Activated CD4-positive, alpha-beta T cell treated with anti-CD3 and anti-CD28 coated beads for 36 hours (primary cell): ENCODE measurements at regions not wholly inside any gene's neighbourhood (a gene's known extent, or its start where the extent isn't known, plus 50 kb on each side); places are given as distances from the start of the nearest gene placed in this dataset.

Source experiments
- ATAC-seq: fragments of 200-7000 bp; cut with Tn5 transposase; one replicate; pipeline ENCODE4 v1.10.0; 2021; ENCODE audit warnings: mild to moderate bottlenecking, moderate library complexity
- CTCF ChIA-PET: fragments of 350-600 bp; sonication (Branson Sonifier 250); formaldehyde crosslinking; loops from one replicate; lab custom pipeline; 2021; ENCODE audit warnings: antibody characterized with exemption; lab: Charles Lee
- POLR2A ChIA-PET: fragments of 350-600 bp; sonication (Branson Sonifier 250); formaldehyde crosslinking; loops from one replicate; lab custom pipeline; 2021; ENCODE audit warnings: antibody characterized with exemption, inconsistent platforms; lab: Charles Lee
- DNase-seq: peaks from one replicate; pipeline ENCODE4 v3.0.0-alpha.2; 2020
- H3K27ac Mint-ChIP-seq: one replicate; pipeline ENCODE4 v1.8.0; 2021; ENCODE audit warnings: mixed read lengths
- H3K27me3 Mint-ChIP-seq: one replicate; pipeline ENCODE4 v1.8.0; 2021; ENCODE audit warnings: mixed read lengths
- H3K36me3 Mint-ChIP-seq: one replicate; pipeline ENCODE4 v1.8.0; 2021; ENCODE audit warnings: low read depth, mixed read lengths
- H3K4me1 Mint-ChIP-seq: one replicate; pipeline ENCODE4 v1.8.0; 2021; ENCODE audit warnings: mixed read lengths
- H3K4me3 Mint-ChIP-seq: one replicate; pipeline ENCODE4 v1.8.0; 2021; ENCODE audit warnings: mild to moderate bottlenecking, moderate library complexity, mixed read lengths
- H3K9me3 Mint-ChIP-seq: one replicate; pipeline ENCODE4 v1.8.0; 2021; ENCODE audit warnings: low read depth, mixed read lengths
- intact Hi-C, 2 experiments: fragments of 100-400 bp; cut with DNase I in 1 of 2; cut with micrococcal nuclease in 1 of 2; formaldehyde crosslinking; loops; one replicate each; pipeline versions ENCODE4 v1.14.2 to v1.15.1; 2022 to 2024; cut with DNase I, micrococcal nuclease

GRCh38 chr1:30343562-30343961 lies 379.8 kb downstream of the MATN1 start:
- Mint-ChIP-seq H3K4me3 (no peak overlapping the region), H3K27me3 (peaks cover 23% of the 10 kb centered on the region), H3K27ac (no peak overlapping the region), H3K4me1 (no peaks in the 10 kb centered on the region), H3K9me3 (peaks cover 6% of the 10 kb centered on the region), H3K36me3 (no peaks in the 10 kb centered on the region)
- CTCF ChIA-PET, result interaction anchor here (1.2 kb wide), 1 partner anchor 36 kb away, joined by 3 read pairs; no protein-coding TSS in a partner anchor
- ATAC-seq, result no peak
- intact Hi-C loops, result no loop called here
- POLR2A ChIA-PET, result no interaction called here
- no peak for DNase-seq

GRCh38 chr1:30342535-30343141 lies 380.7 kb downstream of the MATN1 start:
- Mint-ChIP-seq H3K27me3 (peaks cover 22% of the 10 kb centered on the region), H3K9me3 (peaks cover 1% of the 10 kb centered on the region), H3K4me1 (no peaks in the 10 kb centered on the region), H3K4me3 (no peak overlapping the region), H3K36me3 (no peaks in the 10 kb centered on the region), H3K27ac (no peak overlapping the region)
- no peak for ATAC-seq
- intact Hi-C loops, result no loop called here
- no peak for DNase-seq
- CTCF ChIA-PET, result interaction anchor here (1.2 kb wide), 1 partner anchor 37 kb away, joined by 3 read pairs; no protein-coding TSS in a partner anchor
- POLR2A ChIA-PET, result no interaction called here

- ChIA-PET POLR2A (no interaction called here), CTCF (no interaction called here)
- Mint-ChIP-seq H3K4me1 (no peaks in the 10 kb centered on the region), H3K9me3 (no peaks in the 10 kb centered on the region), H3K27me3 (peaks cover 17% of the 10 kb centered on the region), H3K36me3 (no peaks in the 10 kb centered on the region), H3K4me3 (no peak overlapping the region), H3K27ac (no peak overlapping the region)
- DNase-seq, result no peak
- intact Hi-C loops, result no loop called here
- no peak for ATAC-seq
Observed at GRCh38 chr1:30340934-30341333, 382.5 kb downstream of the MATN1 start.

- Mint-ChIP-seq H3K27me3 (peaks cover 16% of the 10 kb centered on the region), H3K4me1 (no peaks in the 10 kb centered on the region), H3K27ac (no peak overlapping the region), H3K4me3 (no peak overlapping the region), H3K36me3 (no peaks in the 10 kb centered on the region), H3K9me3 (no peaks in the 10 kb centered on the region)
- DNase-seq, result no peak
- intact Hi-C loops, result no loop called here
- no peak for ATAC-seq
- ChIA-PET POLR2A (no interaction called here), CTCF (no interaction called here)
Observed at GRCh38 chr1:30339866-30340265, 383.5 kb downstream of the MATN1 start.

- no peaks in the 10 kb centered on the region for H3K9me3 Mint-ChIP-seq
- DNase-seq (no peak), ATAC-seq (no peak)
- CTCF ChIA-PET, result no interaction called here
- H3K36me3 Mint-ChIP-seq, result no peaks in the 10 kb centered on the region
- H3K4me1 Mint-ChIP-seq, result no peaks in the 10 kb centered on the region
- intact Hi-C loops, result no loop called here
- peaks cover 13% of the 10 kb centered on the region for H3K27me3 Mint-ChIP-seq
- H3K27ac Mint-ChIP-seq, result no peak overlapping the region
- H3K4me3 Mint-ChIP-seq, result no peak overlapping the region
- POLR2A ChIA-PET, result no interaction called here
Observed at GRCh38 chr1:30338765-30339164, 384.6 kb downstream of the MATN1 start.

GRCh38 chr1:30337324-30337620 lies 386.1 kb downstream of the MATN1 start:
- ATAC-seq (no peak), DNase-seq (no peak)
- H3K27ac Mint-ChIP-seq, result no peak overlapping the region
- intact Hi-C loops, result no loop called here
- CTCF ChIA-PET, result interaction anchor here (0.7 kb wide), 1 partner anchor 729 kb away, joined by 3 read pairs; no protein-coding TSS in a partner anchor
- no peaks in the 10 kb centered on the region for H3K36me3 Mint-ChIP-seq
- no peak overlapping the region for H3K4me3 Mint-ChIP-seq
- no peaks in the 10 kb centered on the region for H3K4me1 Mint-ChIP-seq
- POLR2A ChIA-PET, result no interaction called here
- H3K27me3 Mint-ChIP-seq, result peaks cover 8% of the 10 kb centered on the region
- H3K9me3 Mint-ChIP-seq, result no peaks in the 10 kb centered on the region

GRCh38 chr1:30336550-30337323 lies 386.6 kb downstream of the MATN1 start:
- Mint-ChIP-seq H3K36me3 (no peaks in the 10 kb centered on the region), H3K9me3 (no peaks in the 10 kb centered on the region), H3K27ac (no peak overlapping the region), H3K4me3 (no peak overlapping the region), H3K27me3 (peaks cover 8% of the 10 kb centered on the region), H3K4me1 (no peaks in the 10 kb centered on the region)
- ATAC-seq, result no peak
- no peak for DNase-seq
- intact Hi-C loops, result no loop called here
- CTCF ChIA-PET, result no interaction called here
- POLR2A ChIA-PET, result no interaction called here

- H3K27ac Mint-ChIP-seq, result no peak overlapping the region
- no peaks in the 10 kb centered on the region for H3K4me1 Mint-ChIP-seq
- H3K4me3 Mint-ChIP-seq, result no peak overlapping the region
- peaks cover 6% of the 10 kb centered on the region for H3K27me3 Mint-ChIP-seq
- H3K36me3 Mint-ChIP-seq, result no peaks in the 10 kb centered on the region
- ChIA-PET CTCF (no interaction called here), POLR2A (no interaction called here)
- no peaks in the 10 kb centered on the region for H3K9me3 Mint-ChIP-seq
- ATAC-seq (no peak), DNase-seq (no peak)
- intact Hi-C loops, result no loop called here
Observed at GRCh38 chr1:30335997-30336390, 387.4 kb downstream of the MATN1 start.

- Mint-ChIP-seq H3K4me3 (no peak overlapping the region), H3K36me3 (no peaks in the 10 kb centered on the region), H3K27ac (no peak overlapping the region), H3K27me3 (peaks cover 4% of the 10 kb centered on the region), H3K4me1 (no peaks in the 10 kb centered on the region), H3K9me3 (no peaks in the 10 kb centered on the region)
- CTCF ChIA-PET, result interaction anchor here (0.6 kb wide), 1 partner anchor 345 kb away, joined by 3 read pairs; no protein-coding TSS in a partner anchor
- POLR2A ChIA-PET, result no interaction called here
- ATAC-seq, result no peak
- intact Hi-C loops, result no loop called here
- DNase-seq, result no peak
Observed at GRCh38 chr1:30335389-30335996, 387.9 kb downstream of the MATN1 start.

- intact Hi-C loops, result no loop called here
- CTCF ChIA-PET, result no interaction called here
- H3K4me3 Mint-ChIP-seq, result no peak overlapping the region
Observed at GRCh38 chr1:30334767-30335166, 388.6 kb downstream of the MATN1 start.

GRCh38 chr1:30332116-30333094 lies 391.0 kb downstream of the MATN1 start:
- Mint-ChIP-seq H3K36me3 (no peaks in the 10 kb centered on the region), H3K27me3 (peaks cover 1% of the 10 kb centered on the region), H3K4me3 (no peak overlapping the region), H3K27ac (no peak overlapping the region), H3K9me3 (no peaks in the 10 kb centered on the region), H3K4me1 (no peaks in the 10 kb centered on the region)
- intact Hi-C loops, result no loop called here
- ATAC-seq (no peak), DNase-seq (no peak)
- CTCF ChIA-PET, result no interaction called here
- POLR2A ChIA-PET, result no interaction called here

More at GRCh38 chr1:30334767-30335166, 388.6 kb downstream of the MATN1 start:
- DNase-seq, result no peak
- ATAC-seq, result no peak
- POLR2A ChIA-PET, result no interaction called here
- H3K9me3 Mint-ChIP-seq, result no peaks in the 10 kb centered on the region
- no peak overlapping the region for H3K27ac Mint-ChIP-seq
- H3K27me3 Mint-ChIP-seq, result peaks cover under 1% of the 10 kb centered on the region
- H3K36me3 Mint-ChIP-seq, result no peaks in the 10 kb centered on the region
- no peaks in the 10 kb centered on the region for H3K4me1 Mint-ChIP-seq
